Thyroid gland (tissue), 4 donors: ENCODE measurements at regions not wholly inside any gene's neighbourhood (a gene's known extent, or its start where the extent isn't known, plus 50 kb on each side); places are given as distances from the start of the nearest gene placed in this dataset.

ENCODE experiments used
- CTCF ChIP-seq, 6 experiments: fragments of 200-600 bp in 3 of 6; fragments of 450-650 bp in 3 of 6; sonication (generic) in 3 of 6; IDR thresholded peaks; one replicate each; pipeline ENCODE4 v1.5.1; 2016 to 2019; ENCODE audit warnings: antibody characterized with exemption in 6 of 6, mild to moderate bottlenecking in 2 of 6, inconsistent platforms in 1 of 6, moderate library complexity in 1 of 6
- POLR2A ChIP-seq, 2 donors: fragments of 450-650 bp; IDR thresholded peaks; one replicate each; pipeline ENCODE4 v1.6.1; 2017; ENCODE audit warnings: antibody characterized with exemption in 2 of 2, mild to moderate bottlenecking in 2 of 2, moderate library complexity in 1 of 2

DNA sequence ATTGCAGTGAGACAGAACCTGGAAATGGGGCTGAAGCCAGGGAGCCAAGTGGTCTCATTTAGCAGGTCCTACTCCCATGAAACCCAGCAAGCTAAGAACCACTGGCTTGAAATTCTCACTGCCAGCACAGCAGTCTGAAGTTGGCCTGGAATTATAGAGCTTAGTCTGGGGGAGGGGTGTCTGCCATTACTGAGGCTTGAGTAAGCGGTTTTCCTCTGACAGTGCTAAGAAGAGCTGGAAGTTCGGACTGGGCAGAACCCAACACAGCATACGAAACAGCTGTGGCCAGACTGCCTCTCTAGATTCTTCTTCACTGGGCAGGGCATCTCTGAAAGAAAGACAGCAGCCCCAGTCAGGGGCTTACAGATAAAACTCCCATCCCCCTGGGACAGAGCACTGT, 305.7 kb upstream of the SETBP1 start:
- no peak for TF ChIP-seq CTCF (IDR thresholded peaks at IDR 0.05)
- no peak for TF ChIP-seq POLR2A (IDR thresholded peaks at IDR 0.05)
